K562 (cell line): ENCODE measurements at regions not wholly inside any gene's neighbourhood (a gene's known extent, or its start where the extent isn't known, plus 50 kb on each side); places are given as distances from the start of the nearest gene placed in this dataset.

Experiments
- ARNT ChIP-seq, 2 experiments: fragments of 450-650 bp; IDR thresholded peaks; 2 replicates each; pipeline ENCODE4 v1.6.1; 2016; ENCODE audit warnings: mild to moderate bottlenecking in 1 of 2
- EP300 ChIP-seq: IDR thresholded peaks from 2 replicates; pipeline ENCODE4 v1.6.1; 2012; ENCODE audit warnings: low read length, improper control_type of control experiment
- GATA2 ChIP-seq: sonication (generic); formaldehyde crosslinking; IDR thresholded peaks from 2 replicates; pipeline ENCODE4 v1.4.0; 2020; ENCODE audit warnings: mild to moderate bottlenecking, missing genetic modification reagents
- POLR2A ChIP-seq: fragments of 450-650 bp; conservative IDR thresholded peaks from 2 replicates; pipeline ENCODE4 v1.6.1; 2016
- ZFX ChIP-seq: sonication (generic); formaldehyde crosslinking; IDR thresholded peaks from 2 replicates; pipeline ENCODE4 v1.8.0; 2022; ENCODE audit warnings: mild to moderate bottlenecking, missing genetic modification reagents, moderate library complexity

DNA sequence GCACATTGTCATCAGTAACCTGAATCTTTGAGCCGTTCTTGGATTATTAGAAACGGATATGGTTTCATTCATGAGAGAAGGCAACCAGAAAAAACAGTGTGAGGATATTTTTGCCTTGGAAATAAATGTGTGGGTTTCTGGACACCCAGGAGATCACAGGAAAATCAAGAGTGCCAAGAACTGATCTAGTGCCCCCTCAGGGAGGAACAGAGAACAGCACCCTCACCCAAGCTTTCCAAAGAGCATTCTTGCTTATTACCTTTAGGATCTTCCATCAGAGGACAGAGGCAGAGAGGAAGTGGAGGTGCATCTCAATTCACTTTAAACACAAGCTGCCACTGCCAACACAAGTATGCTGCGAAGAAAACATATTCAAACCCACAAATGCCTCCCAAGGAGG, 851.5 kb upstream of the COBL start:
- TF ChIP-seq ARNT (IDR thresholded peaks at IDR 0.05) (no peak), POLR2A (no peak), EP300 (no peak), GATA2 (CRISPR knock-in tag) (no peak), ZFX (CRISPR knock-in tag) (no peak)
